Suprapubic skin (tissue), 3 donors: ENCODE measurements at regions not wholly inside any gene's neighbourhood (a gene's known extent, or its start where the extent isn't known, plus 50 kb on each side); places are given as distances from the start of the nearest gene placed in this dataset.

Experiments
- CTCF ChIP-seq, 2 donors: fragments of 200-600 bp in 1 of 2; fragments of 450-650 bp in 1 of 2; sonication (generic) in 1 of 2; IDR thresholded peaks; one replicate each; pipeline ENCODE4 v1.5.1; 2016 to 2019; ENCODE audit warnings: antibody characterized with exemption in 2 of 2, mild to moderate bottlenecking in 1 of 2, moderate library complexity in 1 of 2
- POLR2AphosphoS5 ChIP-seq, 3 donors: sonication (generic); formaldehyde crosslinking; IDR thresholded peaks; one replicate each; pipeline ENCODE4 v1.6.1; 2017; ENCODE audit warnings: antibody characterized with exemption in 3 of 3

- TF ChIP-seq CTCF (IDR thresholded peaks at IDR 0.05) (no peak), POLR2AphosphoS5 (IDR thresholded peaks at IDR 0.05) (no peak)
These were observed 435.3 kb downstream of the GATA3 start for GRCh38 chr10:8489823-8490222.
